ENCODE measurements at regions not wholly inside any gene's neighbourhood (a gene's known extent, or its start where the extent isn't known, plus 50 kb on each side); places are given as distances from the start of the nearest gene placed in this dataset.

GRCh38 chr10:91117505-91117904 is 103.0 kb upstream of the PCGF5 start:
- TF ChIP-seq, protein P1, sequence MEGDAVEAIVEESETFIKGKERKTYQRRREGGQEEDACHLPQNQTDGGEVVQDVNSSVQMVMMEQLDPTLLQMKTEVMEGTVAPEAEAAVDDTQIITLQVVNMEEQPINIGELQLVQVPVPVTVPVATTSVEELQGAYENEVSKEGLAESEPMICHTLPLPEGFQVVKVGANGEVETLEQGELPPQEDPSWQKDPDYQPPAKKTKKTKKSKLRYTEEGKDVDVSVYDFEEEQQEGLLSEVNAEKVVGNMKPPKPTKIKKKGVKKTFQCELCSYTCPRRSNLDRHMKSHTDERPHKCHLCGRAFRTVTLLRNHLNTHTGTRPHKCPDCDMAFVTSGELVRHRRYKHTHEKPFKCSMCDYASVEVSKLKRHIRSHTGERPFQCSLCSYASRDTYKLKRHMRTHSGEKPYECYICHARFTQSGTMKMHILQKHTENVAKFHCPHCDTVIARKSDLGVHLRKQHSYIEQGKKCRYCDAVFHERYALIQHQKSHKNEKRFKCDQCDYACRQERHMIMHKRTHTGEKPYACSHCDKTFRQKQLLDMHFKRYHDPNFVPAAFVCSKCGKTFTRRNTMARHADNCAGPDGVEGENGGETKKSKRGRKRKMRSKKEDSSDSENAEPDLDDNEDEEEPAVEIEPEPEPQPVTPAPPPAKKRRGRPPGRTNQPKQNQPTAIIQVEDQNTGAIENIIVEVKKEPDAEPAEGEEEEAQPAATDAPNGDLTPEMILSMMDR (IDR thresholded peaks at IDR 0.05): no peak
- no peak for TF ChIP-seq ZFX (IDR thresholded peaks at IDR 0.05; ENCODE audit: borderline replicate concordance)
